HG03378 (cell line): ENCODE measurements at regions not wholly inside any gene's neighbourhood (a gene's known extent, or its start where the extent isn't known, plus 50 kb on each side); places are given as distances from the start of the nearest gene placed in this dataset.
"Not testable (repeated sequence)": the region's sequence is repeated elsewhere in the genome, so short reads cannot be mapped to it uniquely, and the experiment has no call there.

Experiments used
- ATAC-seq: cut with Tn5 transposase; IDR thresholded peaks from one replicate; pipeline ENCODE4 v1.9.1; 2021; ENCODE audit warnings: mild to moderate bottlenecking, moderate library complexity; ENCODE audit not compliant: unreplicated experiment

DNA sequence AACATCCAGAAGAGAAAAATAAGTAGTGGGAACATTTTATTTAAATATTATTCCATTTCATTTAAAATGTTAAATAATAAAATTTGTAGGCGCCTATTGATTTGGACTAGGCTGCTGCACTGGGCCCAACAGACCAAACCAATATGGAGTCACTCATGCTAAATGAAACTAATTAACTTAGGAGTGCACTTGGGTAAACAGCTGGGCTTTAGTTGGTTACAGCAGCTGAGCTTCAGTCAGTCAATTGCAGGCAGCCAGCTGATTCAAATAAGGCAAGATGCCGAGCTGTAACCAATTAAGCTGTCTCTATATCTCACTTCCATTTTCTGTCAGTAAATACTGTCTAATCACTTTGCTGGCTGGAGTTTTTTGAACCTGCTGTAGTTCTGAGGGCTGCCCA is 102.1 kb upstream of the WDR11 start:
- no peak for ATAC-seq

DNA sequence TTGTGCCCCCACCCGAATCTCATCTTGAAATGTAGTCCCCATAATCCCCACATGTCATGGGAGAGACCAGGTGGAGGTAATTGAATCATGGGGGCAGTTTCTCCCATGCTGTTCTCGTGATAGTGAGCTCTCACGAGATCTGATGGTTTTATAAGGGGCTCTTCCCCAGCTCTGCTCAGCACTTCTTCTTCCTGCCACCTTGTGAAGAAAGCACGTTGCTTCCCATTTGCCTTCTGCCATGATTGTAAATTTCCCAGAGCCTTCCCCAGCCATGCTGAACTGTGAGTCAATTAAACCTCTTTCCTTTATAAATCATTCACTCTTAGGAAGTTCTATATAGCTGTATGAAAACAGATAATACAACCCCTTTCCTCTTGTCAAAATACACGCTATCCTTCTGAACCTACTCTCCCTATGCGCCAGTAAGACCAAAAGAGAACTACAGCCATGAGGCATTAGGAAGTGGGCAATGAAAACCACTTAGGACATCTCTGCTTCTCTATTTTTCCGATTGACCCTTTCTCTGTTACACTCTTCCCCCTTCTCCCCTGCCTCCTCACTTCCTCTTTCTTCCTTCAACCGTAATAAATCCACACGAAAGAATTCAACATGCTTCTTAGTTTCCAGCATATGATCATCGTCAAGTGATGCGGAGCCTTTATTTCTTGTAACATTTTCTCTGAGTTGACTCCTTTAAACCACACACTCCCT is 101.2 kb upstream of the WDR11 start:
- ATAC-seq = no peak

DNA sequence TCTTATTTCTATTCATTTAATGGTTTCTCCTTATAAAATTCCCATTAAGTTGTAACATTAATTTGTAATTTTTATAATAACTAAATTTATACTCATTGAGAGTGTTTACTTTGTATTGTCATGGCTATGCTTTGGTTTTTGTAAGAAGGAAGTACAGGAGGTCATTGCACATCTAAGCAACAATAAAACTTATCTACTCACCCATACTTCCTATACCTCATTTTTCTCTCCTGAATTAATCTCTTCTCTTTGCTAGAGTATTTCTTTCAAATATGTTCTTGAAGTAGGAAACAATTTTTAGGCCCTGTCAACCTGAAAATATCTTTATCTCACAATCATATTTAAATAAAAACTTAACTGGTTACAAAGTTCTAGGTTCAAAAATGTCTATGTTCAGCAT is 95.4 kb upstream of the WDR11 start:
- no peak for ATAC-seq

DNA sequence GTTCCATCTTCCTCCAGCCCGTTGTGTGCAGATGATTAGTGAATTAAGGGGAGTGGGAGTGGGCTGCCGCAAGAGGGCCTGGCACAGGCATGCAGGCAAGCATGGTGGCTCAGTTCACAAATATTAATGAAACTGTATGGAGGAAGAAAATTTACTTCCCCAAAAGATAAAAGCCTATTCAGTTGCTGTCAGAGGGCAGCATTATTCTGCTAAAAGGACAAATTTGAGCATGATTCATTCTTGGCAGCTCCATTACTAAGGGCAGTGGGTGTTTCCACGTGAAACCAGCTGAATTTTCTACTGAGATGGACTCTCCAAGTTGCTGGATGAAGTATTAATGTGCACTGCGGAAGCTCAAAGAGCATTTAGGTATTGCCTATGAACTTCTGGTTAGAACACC is 90.9 kb upstream of the WDR11 start:
- ATAC-seq = no peak

DNA sequence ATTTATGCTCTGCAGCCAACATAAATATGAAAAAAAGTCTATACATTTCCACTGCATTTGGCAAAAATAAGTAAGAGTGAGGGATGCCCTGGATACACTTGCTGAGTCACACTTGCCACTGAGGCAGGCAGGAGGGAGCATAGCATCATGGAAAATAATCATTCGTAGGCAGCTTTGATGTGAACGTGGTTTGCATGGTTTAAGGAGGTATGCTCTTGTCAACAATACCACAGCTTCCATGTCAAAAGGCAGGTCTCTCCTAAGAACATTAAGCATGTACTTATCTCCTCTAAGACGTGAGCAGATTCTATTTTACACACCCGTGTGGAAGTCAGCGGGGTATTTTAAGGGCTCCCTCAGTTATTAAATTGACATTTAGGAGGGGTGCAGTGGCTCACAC is 89.2 kb upstream of the WDR11 start:
- ATAC-seq = no peak

DNA sequence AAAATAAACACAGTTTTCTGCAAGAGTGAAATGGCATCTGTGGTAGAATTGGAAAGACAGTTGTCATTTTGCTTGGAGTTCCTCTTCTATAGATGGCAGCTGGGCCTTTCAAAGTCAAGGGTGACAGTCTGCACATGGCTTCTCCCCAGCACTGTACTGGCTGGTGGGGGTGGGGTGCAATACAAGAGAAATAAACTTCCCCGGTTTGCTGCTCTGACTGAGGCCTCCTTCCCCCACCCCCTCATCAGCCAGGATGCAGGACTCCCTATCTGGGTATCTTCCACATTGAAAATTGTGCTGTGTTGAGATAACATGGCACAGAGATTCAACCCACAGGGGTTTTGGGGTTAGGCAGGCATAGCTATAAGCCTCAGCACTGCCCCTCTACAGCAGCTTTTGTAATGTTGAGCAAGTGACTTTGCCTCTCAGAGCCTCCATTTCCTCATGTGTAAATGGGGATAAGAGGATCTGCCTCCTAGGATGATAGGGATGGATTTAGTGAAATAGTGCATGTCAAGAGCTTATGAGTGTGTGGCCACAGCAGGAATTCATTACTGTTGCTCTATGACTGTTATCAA is 85.8 kb upstream of the WDR11 start:
- ATAC-seq = no peak

DNA sequence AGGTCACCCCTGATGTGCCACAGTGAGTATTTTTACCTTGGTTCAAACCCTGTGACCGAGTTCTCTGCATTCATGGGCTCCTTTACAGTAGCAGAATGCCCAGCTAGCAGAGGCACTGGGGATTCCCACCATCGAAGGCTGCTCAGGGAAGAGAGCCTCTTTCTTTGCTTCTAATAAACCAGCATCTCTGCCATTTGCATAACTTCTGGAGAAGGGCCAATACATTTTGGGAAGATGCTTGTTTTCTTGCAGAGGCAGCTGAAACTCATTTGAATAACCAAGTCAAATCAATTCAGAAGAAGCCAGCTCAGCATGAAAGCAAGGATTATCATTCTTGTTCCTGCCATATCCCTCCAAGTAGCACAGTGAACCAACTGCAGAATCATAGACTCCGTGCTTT is 82.9 kb upstream of the WDR11 start:
- no peak for ATAC-seq

DNA sequence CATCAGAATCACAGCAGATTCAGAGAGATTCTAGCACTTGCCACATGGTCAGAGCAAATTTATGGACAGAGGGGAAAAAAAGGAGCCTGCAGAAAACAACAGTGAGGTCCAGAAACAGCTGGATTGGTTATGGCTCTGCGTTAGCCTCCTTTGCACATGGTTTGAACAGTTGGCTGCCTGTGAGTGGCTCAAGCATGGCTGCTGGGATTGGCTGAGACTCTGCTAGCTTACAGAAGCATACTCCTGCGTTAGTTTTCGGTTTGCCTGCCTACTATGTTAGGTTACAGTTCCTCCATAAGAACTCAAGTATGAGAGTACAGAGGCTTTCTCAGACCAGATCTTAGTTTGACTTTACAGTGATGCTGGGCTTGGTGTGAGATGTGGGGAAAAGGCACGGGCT is 80.7 kb upstream of the WDR11 start:
- ATAC-seq = no peak

DNA sequence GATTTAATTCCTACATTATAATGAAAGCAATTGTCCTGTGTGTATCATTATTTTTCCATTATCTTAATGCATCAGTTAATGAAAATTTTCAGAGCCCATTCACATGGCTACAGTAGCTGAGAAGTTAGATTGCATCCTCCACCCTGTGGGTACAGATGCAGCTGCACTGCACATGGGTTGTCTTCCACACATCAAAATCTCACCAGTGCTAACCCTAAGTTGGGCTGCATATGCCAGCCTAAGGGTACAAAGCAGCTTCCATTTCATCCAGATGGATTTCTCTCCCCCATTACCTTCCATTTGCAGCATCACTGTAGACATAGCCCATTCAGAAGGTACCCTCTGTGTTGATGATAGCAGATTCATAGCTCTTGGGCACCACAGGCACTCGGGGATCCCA is 74.7 kb upstream of the WDR11 start:
- no peak for ATAC-seq

DNA sequence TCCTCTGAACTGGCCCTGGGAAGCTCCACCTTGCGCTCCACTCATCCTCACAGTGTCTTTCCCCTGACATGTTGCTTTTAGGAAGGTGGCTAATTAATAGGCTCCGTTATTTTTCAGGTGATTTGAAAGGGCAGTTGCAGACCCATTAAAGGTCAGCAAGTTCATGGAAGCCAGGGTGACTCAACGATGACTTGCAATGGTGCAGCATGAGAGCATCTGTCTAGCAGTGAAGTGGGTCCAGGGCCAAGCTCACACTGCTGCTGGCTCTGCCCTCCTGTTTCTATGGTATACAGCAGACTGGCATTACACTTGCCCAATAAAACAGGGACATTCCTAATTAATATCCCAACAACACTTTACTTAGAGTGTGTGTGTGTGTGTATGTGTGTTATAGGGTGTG is 68.8 kb upstream of the WDR11 start:
- no peak for ATAC-seq

DNA sequence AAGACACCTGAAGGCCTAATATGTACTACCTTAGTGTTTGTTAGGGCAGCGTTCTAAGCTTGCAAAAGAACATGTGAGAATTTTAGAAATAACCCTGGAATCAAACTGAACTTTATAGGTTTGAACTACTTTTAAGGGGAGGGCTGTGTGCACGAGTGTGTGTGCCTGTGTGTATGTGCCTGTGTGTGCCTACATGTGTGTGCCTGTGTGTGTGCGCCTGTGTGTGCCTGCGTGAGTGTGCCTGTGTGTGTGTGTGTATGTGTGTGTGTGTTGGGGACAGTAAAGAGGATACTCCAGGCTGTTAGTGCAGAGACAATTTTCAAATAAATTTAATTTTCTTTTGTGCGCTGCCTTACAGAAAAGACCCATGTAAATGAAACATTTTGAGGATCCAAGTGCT is 68.1 kb upstream of the WDR11 start:
- no peak for ATAC-seq

DNA sequence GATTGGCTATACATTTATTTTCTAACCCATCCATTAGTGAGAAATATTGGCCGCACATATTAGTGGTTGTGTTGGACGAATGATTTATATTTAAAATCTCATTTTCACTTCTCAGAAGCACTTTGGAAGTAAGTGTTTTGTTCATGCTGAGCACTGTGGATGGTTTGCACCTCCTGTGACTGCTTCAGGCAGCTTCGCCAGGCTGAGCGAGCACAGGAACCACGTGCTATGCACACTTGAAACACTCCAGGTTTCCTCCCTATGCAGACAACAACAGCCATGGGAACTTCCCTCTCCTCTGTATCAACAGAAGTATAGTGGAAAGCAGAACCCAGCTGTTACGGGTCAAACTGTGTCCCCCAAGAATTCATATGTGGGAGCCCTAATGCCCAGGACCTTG is 67.3 kb upstream of the WDR11 start:
- ATAC-seq = no peak

DNA sequence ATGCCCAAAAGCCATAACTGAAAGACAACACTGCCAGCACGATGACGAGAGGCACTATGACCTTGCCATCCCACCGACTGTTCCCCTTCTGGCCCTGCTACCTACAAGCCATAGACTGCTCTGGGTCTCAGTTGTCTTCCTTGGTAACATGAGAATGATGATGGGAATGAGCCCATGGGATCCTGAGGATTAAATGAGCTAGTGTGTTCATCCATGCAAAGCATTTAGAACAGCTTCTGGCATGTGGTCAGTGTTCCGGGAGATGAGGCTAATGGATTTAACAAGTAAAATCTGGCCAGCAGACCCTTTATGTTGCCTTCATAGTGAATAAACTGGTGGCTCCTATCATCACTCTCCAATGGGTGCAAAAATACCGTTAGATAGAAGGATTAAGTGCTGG is 62.4 kb upstream of the WDR11 start:
- no peak for ATAC-seq

DNA sequence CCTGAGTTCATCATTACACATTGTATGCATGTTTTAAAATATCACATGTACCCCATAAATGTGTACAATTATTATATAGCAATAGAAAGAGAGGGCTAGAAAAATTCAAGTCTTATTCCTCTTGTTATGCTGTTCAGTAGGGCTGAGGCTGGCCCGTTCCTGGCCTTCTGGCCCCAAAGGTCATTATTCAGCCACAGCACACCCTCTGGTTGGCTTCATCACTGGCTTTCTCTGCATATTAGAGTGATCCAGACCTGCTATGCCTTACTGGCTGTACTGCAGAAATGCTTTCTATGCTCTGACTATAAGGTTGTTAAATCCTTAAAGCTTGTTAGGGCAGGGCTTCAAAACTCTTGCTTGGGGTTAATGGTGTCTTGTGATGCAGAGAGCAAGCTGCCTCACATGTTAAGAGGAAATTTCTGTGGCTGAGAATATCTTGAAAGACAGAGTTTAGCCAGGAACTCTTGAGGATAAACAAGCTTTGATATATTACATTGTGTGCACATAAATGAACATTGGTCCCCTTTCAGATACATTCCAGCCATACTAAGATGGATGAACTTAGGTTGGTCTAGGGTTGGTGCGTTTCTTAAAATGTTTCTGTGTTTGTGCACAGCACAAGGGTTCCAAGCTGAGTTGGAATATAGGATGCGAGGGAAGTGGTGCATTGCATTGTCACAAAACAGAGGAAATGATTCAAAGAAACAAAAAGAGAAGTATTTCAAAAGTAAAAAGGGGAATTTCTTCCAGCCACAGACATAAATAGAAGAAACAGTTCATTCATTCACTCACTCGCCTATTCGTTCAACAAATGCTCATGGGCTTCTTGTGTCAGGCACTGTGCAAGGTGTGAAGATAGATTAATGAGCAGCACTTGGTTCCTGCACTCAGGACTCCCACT is 61.6 kb upstream of the WDR11 start:
- ATAC-seq = no peak

DNA sequence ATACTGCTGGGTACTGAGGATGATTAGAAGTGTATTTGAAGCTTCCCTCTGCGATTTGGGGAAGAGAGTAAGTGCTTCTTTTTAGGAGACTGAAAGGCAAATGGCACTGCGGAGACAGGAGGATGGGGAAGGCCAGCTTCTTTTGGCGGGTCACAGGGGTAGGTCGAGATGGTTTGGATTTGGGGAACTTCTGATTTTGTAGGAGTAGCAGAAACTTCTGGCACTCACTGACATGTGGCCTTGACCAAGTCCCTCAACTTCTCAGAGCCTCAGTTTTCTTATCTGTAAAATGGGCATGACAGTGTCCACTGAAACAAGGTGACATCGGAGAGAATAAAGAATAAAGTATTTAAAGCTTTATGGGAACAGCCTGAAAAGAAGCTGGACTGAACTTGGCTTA is 59.8 kb upstream of the WDR11 start:
- no peak for ATAC-seq

DNA sequence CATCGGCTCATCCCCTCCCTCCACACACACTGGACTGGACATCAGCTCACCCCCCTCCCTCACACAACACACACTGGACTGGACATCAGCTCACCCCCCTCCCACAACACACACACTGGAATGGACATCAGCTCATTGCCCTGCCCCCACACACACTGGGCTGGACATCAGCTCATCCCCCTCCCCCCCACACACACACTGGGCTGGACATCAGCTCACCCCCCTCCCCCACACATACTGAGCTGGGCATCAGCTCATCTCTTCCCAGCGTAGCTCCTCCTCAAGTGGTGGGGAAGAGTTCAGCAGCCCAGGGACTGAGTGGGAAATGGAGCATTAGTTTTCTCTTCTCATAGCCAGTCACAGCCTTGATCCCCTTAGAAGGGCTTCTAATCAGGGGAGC is 58.1 kb upstream of the WDR11 start:
- no peak for ATAC-seq

DNA sequence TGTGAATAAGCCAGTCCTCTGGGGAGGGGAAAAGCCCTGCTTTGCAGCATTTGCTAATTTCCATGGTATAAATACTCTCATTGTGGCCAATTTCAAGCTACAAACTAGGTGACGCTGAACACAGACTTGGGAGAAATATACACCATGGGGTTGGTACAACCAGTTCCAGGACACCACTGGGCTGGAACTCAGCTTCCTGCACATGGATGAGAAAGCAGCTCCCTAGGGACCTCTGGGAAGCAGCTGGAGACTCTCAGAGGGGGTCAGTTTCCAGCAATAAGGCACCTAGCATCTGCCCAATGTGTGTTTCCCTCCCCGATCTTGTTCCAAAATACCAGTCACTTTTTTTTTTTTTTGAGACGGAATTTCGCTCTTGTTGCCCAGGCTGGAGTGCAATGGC is 56.8 kb upstream of the WDR11 start:
- ATAC-seq = no peak

DNA sequence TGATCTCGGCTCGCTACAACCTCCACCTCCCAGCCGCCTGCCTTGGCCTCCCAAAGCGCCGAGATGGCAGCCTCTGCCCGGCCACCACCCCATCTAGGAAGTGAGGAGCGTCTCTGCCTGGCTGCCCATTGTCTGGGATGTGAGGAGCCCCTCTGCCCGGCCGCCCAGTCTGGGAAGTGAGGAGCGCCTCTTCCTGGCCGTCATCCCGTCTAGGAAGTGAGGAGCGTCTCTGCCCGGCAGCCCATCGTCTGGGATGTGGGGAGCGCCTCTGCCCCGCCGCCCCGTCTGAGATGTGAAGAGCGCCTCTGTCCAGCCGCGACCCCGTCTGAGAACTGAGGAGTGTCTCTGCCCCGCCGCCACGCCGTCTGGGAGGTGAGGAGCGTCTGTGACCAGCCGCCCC is 52.9 kb upstream of the WDR11 start:
- not testable (repeated sequence) for ATAC-seq

DNA sequence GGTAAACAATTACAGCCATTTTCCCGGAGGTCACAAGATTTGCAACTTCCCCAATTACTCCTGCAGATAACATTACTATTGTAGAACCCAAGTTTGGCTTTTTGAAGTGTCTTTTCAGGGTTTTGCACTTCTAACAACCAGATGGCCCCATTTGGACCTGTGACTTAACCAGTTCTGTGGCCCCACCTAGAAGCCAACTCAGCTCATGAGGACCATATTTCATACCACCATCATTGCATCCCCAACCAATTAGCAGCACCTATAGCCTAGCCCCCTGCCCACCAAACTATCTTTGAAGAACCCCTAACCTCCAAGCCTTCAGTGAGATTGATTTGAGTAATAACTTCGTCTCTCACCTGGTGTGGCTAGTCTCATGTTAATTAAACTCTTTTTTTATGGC is 51.3 kb upstream of the WDR11 start:
- no peak for ATAC-seq

DNA sequence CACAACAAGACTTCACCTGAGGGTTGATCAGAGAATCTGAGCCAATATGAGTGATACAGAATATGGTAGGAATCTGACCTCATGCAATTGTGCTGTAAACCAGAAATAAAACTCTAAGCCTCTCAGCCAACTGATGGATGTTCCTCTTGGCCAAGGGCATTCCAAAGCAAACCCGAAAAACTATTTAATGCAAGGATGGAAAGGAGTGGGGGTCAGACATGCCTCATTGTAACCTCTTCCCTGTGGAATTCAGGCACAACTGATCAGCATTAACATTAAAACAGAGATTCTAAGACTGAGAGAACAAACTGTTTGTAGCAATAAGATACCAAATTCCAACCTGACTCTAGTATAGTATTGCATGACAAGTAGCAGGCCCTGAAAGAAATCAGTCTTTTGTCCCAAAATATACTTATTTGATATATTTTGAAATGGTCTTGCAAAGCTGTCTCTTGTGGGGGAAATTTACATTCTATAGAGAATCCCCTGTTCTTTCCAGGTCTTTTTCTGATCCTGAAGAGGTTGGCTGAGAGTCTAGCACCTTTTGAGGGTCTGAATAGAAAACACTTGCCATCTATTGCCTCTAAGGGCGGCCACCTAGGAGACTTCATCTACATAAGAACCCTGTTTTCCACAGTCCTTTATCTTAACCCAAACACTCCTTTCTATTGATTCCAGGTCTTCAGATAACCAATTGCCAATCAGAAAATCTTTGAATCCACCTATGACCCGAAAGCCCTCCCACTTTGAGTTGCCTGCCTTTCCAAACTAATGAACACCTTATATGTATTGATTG is 50.4 kb upstream of the WDR11 start:
- no peak for ATAC-seq
